Activated naive CD4-positive, alpha-beta T cell treated with anti-CD3 and anti-CD28 coated beads for 36 hours (primary cell): ENCODE measurements at regions not wholly inside any gene's neighbourhood (a gene's known extent, or its start where the extent isn't known, plus 50 kb on each side); places are given as distances from the start of the nearest gene placed in this dataset.
A peak's percentile ranks its signal among the peaks of the same experiment; 100 is the strongest.
"Not testable (repeated sequence)": the region's sequence is repeated elsewhere in the genome, so short reads cannot be mapped to it uniquely, and the experiment has no call there.

Experiments
- CTCF ChIA-PET: fragments of 350-600 bp; sonication (Branson Sonifier 250); formaldehyde crosslinking; loops from one replicate; lab custom pipeline; 2021; ENCODE audit warnings: antibody characterized with exemption; lab: Charles Lee
- DNase-seq: peaks from one replicate; pipeline ENCODE4 v3.0.0-alpha.2; 2020
- H3K27ac Mint-ChIP-seq: one replicate; pipeline ENCODE4 v1.8.0; 2021; ENCODE audit warnings: mild to moderate bottlenecking, mixed read lengths
- H3K27me3 Mint-ChIP-seq: one replicate; pipeline ENCODE4 v1.8.0; 2021; ENCODE audit warnings: low read depth, mixed read lengths
- H3K36me3 Mint-ChIP-seq: one replicate; pipeline ENCODE4 v1.8.0; 2021; ENCODE audit warnings: low read depth, mixed read lengths
- H3K4me1 Mint-ChIP-seq: one replicate; pipeline ENCODE4 v1.8.0; 2021; ENCODE audit warnings: low read depth, mixed read lengths
- H3K4me3 Mint-ChIP-seq: one replicate; pipeline ENCODE4 v1.8.0; 2021; ENCODE audit warnings: mild to moderate bottlenecking, moderate library complexity, mixed read lengths
- H3K9me3 Mint-ChIP-seq: one replicate; pipeline ENCODE4 v1.8.0; 2021; ENCODE audit warnings: mixed read lengths
- intact Hi-C: fragments of 100-400 bp; cut with micrococcal nuclease; formaldehyde crosslinking; loops from one replicate; pipeline ENCODE4 v1.15.1; 2023

GRCh38 chr1:176396604-176397395, 66.2 kb upstream of the PAPPA2 start:
- H3K9me3 Mint-ChIP-seq, H3K4me3 Mint-ChIP-seq, DNase-seq, H3K36me3 Mint-ChIP-seq, H3K27ac Mint-ChIP-seq, H3K4me1 Mint-ChIP-seq, intact Hi-C loops, CTCF ChIA-PET, H3K27me3 Mint-ChIP-seq: not testable (repeated sequence)

DNA sequence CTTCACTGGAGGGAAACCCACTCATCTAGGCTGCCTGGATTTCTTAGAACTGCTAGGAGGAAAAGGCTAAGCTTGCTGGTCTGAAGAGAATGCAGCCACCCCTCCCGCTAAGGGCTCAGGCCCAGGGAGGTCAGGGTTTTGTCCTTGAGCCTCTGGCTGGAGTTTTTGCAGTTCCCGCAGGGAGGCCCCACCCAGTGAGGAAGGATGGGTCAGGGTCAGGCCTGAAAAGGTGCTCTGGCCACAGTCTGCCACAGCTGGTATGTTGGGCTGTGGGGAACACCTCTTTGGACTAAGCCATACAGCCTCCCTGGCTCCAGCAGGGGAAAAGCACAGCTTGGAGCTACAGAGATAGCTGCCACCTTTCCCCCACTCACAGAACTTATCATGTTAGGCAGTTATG, 71.4 kb upstream of the PAPPA2 start:
- Mint-ChIP-seq H3K36me3 (no peaks in the 10 kb centered on the region), H3K4me3 (no peak overlapping the region), H3K9me3 (peaks cover 9% of the 10 kb centered on the region), H3K4me1 (no peaks in the 10 kb centered on the region), H3K27me3 (peaks cover 2% of the 10 kb centered on the region), H3K27ac (no peak overlapping the region)
- CTCF ChIA-PET: no interaction called here
- intact Hi-C loops: no loop called here
- DNase-seq: no peak

DNA sequence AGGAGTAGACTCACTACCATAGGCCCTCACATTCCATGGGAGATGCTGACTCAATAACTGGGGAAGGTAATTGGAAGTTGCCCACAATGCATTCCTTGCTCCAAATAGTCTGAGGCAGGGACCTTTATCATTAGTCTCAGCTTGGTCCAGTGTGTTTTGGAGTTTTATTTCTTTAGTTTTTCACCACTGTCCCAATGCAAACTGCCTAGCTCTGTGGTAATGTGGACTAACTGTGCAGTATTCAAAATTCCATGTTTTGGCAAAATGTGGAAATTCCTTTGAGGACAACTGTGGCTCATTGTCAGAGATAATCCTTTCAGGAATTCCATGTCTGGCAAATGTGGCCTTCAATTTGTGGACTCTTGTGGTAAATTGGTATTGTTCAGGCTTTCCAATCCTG, 78.1 kb upstream of the PAPPA2 start:
- CTCF ChIA-PET: interaction anchor here (1.3 kb wide), 1 partner anchor 10 kb away, joined by 3 read pairs; no protein-coding TSS in a partner anchor
- H3K36me3 Mint-ChIP-seq: no peaks in the 10 kb centered on the region
- peaks cover 6% of the 10 kb centered on the region for H3K9me3 Mint-ChIP-seq
- peaks cover 2% of the 10 kb centered on the region for H3K27me3 Mint-ChIP-seq
- DNase-seq: no peak
- H3K4me3 Mint-ChIP-seq: no peak overlapping the region
- intact Hi-C loops: no loop called here
- no peak overlapping the region for H3K27ac Mint-ChIP-seq
- H3K4me1 Mint-ChIP-seq: no peaks in the 10 kb centered on the region

GRCh38 chr1:176382163-176382562, 80.8 kb upstream of the PAPPA2 start:
- intact Hi-C loops: no loop called here
- Mint-ChIP-seq H3K9me3 (no peaks in the 10 kb centered on the region), H3K4me1 (no peaks in the 10 kb centered on the region), H3K4me3 (no peak overlapping the region), H3K36me3 (no peaks in the 10 kb centered on the region), H3K27me3 (peaks cover 8% of the 10 kb centered on the region), H3K27ac (no peak overlapping the region)
- CTCF ChIA-PET: no interaction called here
- no peak for DNase-seq

DNA sequence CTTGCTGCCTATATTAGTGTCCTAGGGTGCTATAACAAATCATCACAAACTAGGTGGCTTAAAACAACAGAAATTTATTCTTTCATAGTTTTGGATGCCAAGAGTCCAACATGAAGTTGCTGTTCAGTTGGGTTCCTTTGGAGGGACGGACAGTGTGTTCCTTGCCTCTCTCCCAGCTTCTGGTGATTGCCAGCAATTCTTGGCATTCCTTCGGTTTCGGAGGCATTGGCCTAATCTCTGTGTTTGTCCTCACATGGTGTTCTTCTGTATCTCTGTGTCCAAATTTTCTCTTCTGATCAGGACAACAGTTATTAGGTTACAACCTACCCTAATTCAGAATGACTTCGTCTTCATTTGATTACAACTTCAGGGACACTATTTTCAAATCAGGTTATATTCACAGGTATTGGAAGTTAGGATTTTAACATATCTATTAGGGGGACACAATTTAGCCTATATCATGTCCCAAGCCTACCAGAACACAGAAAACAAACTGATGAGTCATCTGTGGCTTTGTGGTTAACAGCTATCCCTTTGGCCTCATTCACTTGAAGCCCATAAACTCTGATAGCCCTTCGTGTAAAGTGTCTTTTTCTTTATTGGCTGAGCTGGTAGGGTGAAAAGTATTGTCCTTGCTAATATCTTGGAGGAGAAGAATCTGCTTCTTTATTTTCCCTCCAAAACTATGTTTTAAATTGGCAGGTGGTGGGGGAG, 83.2 kb upstream of the PAPPA2 start:
- Mint-ChIP-seq H3K27me3 (peaks cover 8% of the 10 kb centered on the region), H3K4me1 (no peaks in the 10 kb centered on the region), H3K9me3 (no peaks in the 10 kb centered on the region), H3K36me3 (no peaks in the 10 kb centered on the region), H3K4me3 (no peak overlapping the region), H3K27ac (no peak overlapping the region)
- intact Hi-C loops: loop anchor here (5.0 to 10.0 kb wide), 5 partner anchors 178 to 1568 kb away; no protein-coding TSS in a partner anchor
- CTCF ChIA-PET: interaction anchor here (0.6 kb wide), 1 partner anchor 49 kb away, joined by 7 read pairs; no protein-coding TSS in a partner anchor
- no peak for DNase-seq

DNA sequence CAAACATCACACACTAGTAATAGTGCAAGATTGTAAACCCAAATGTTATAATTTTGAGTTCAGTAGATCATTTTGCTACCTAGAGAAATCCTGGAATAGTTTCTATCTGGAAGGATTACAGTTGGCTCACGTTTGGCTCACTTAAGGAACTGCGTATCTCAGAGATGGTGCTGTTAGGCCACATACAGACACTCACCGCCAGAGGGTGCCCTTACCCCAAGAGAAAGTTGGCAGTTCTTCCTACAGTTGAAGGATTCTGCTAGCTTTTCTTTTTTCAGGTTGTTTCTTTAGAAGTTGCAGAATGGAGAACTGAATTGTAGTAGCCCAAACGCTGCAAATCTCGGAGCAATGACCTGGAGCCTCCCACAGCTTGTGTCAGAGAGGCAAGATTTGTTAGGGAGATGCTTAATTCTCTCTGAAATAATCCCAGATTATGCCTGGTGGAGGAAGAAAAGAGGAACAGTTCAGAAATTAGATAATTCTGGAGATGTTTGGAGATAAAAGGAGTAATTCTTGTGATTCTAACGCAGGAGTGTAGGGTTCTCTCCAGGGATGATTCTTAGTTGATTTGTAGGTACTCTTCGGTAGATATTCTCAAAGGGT, 87.9 kb upstream of the PAPPA2 start:
- DNase-seq: peak; percentile 87
- Mint-ChIP-seq H3K27me3 (peaks cover 10% of the 10 kb centered on the region), H3K9me3 (no peaks in the 10 kb centered on the region), H3K4me1 (no peaks in the 10 kb centered on the region), H3K27ac (no peak overlapping the region), H3K4me3 (no peak overlapping the region), H3K36me3 (no peaks in the 10 kb centered on the region)
- intact Hi-C loops: loop anchor here (1.0 to 10.0 kb wide), 9 partner anchors 91 to 1572 kb away; no protein-coding TSS in a partner anchor
- CTCF ChIA-PET: interaction anchor here (0.6 to 1.6 kb wide), 7 partner anchors 9 to 440 kb away, joined by 3 to 7 read pairs (median 3); no protein-coding TSS in a partner anchor

DNA sequence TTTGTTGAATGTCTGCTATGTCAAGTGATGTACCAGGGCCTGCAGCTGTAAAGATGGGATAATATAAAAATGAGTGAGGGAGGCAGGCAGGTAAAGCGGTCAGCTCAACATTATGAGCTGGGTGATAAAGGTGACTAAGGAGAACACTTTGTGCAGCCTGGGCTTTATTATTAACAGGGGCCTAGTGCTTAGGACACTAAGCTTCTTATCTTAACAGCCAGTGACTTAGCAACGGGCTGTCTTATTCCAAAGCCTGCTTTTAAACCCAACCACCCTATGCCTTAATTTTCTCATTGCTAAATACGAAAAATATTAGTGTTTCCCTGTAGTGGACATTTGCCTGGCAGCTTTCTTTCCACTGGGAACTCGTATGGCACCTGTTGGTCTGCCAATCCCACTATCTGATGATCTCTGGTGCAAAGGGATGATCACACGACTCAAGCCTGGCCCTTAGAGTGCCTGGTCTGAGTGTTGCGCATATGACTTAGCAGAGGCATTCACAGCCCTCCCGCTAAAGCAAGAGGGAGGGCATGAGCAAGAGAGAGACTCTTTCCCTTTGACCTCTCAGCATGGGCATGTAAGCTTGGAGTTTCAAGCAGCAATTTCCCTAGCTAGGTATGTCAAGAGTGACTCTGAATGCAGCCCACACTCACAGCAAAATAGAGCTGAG, 98.6 kb upstream of the PAPPA2 start:
- Mint-ChIP-seq H3K27me3 (peaks cover 2% of the 10 kb centered on the region), H3K4me1 (no peaks in the 10 kb centered on the region), H3K36me3 (no peaks in the 10 kb centered on the region), H3K9me3 (peaks cover 2% of the 10 kb centered on the region), H3K4me3 (no peak overlapping the region), H3K27ac (no peak overlapping the region)
- CTCF ChIA-PET: no interaction called here
- DNase-seq: no peak
- intact Hi-C loops: no loop called here

GRCh38 chr1:176349135-176349715, 113.8 kb upstream of the PAPPA2 start:
- H3K27ac Mint-ChIP-seq: not testable (repeated sequence)

DNA sequence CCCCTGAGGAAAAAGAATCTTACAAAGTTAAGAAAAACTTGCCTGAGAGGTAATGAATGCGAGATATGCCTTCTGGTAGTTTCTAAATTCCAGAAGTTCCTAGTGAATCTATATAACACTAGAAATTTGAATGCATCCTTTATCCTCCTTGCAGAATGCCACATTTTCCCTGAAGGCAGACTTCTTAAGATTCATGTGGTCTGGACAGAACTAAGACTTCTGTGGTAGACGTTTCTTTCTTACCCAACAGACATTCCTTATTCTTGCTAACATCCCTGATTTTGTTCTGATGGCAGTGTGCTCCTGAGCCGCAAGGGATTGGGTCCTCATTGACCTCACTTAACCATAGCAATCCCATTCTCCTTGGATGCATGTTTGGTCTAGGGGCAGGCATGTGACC, 121.3 kb upstream of the PAPPA2 start:
- intact Hi-C loops: no loop called here

More at GRCh38 chr1:176349135-176349715, 113.8 kb upstream of the PAPPA2 start:
- intact Hi-C loops, DNase-seq, H3K27me3 Mint-ChIP-seq, H3K36me3 Mint-ChIP-seq, H3K4me3 Mint-ChIP-seq, H3K4me1 Mint-ChIP-seq, CTCF ChIA-PET: not testable (repeated sequence)
- H3K9me3 Mint-ChIP-seq: peaks cover 17% of the 10 kb centered on the region

GRCh38 chr1:176338877-176339276, 124.1 kb upstream of the PAPPA2 start:
- H3K9me3 Mint-ChIP-seq: no peaks in the 10 kb centered on the region
- intact Hi-C loops: no loop called here
- peaks cover 5% of the 10 kb centered on the region for H3K27me3 Mint-ChIP-seq
- H3K4me1 Mint-ChIP-seq: no peaks in the 10 kb centered on the region
- no peak overlapping the region for H3K4me3 Mint-ChIP-seq
- no peaks in the 10 kb centered on the region for H3K36me3 Mint-ChIP-seq
- no peak overlapping the region for H3K27ac Mint-ChIP-seq
- CTCF ChIA-PET: no interaction called here
- DNase-seq: no peak

More for the DNA sequence above, 121.3 kb upstream of the PAPPA2 start:
- Mint-ChIP-seq H3K36me3 (no peaks in the 10 kb centered on the region), H3K27me3 (peaks cover 2% of the 10 kb centered on the region), H3K27ac (no peak overlapping the region), H3K4me3 (no peak overlapping the region), H3K4me1 (no peaks in the 10 kb centered on the region), H3K9me3 (peaks cover 11% of the 10 kb centered on the region)
- DNase-seq: no peak
- CTCF ChIA-PET: no interaction called here

- no peak for DNase-seq
- Mint-ChIP-seq H3K4me3 (no peak overlapping the region), H3K27me3 (peaks cover under 1% of the 10 kb centered on the region), H3K27ac (no peak overlapping the region), H3K36me3 (no peaks in the 10 kb centered on the region), H3K4me1 (no peaks in the 10 kb centered on the region), H3K9me3 (no peaks in the 10 kb centered on the region)
- CTCF ChIA-PET: no interaction called here
- intact Hi-C loops: no loop called here
Measured at GRCh38 chr1:176330782-176331181, 123.7 kb upstream of the COP1 start.

GRCh38 chr1:176325664-176326063, 118.6 kb upstream of the COP1 start:
- Mint-ChIP-seq H3K4me1 (no peaks in the 10 kb centered on the region), H3K36me3 (no peaks in the 10 kb centered on the region), H3K27me3 (peaks cover 13% of the 10 kb centered on the region), H3K27ac (no peak overlapping the region), H3K4me3 (no peak overlapping the region), H3K9me3 (no peaks in the 10 kb centered on the region)
- CTCF ChIA-PET: no interaction called here
- DNase-seq: no peak
- intact Hi-C loops: no loop called here
